OCI-LY1 (cell line): ENCODE measurements at regions not wholly inside any gene's neighbourhood (a gene's known extent, or its start where the extent isn't known, plus 50 kb on each side); places are given as distances from the start of the nearest gene placed in this dataset.

ENCODE experiments used
- H2AFZ ChIP-seq: fragments of 200-600 bp; sonication (generic), shearing (Covaris generic); 2 replicates; pipeline ENCODE4 v1.6.0; 2014; ENCODE audit warnings: antibody characterized with exemption, mild to moderate bottlenecking, low read length
- H3F3A ChIP-seq: fragments of 200-600 bp; sonication (generic), shearing (Covaris generic); 2 replicates; pipeline ENCODE4 v1.6.0; 2014; ENCODE audit warnings: mild to moderate bottlenecking, antibody characterized with exemption, low read length, moderate library complexity; ENCODE audit not compliant: insufficient read depth
- H3K27ac ChIP-seq: fragments of 200-600 bp; sonication (generic); 2 replicates; pipeline ENCODE4 v1.5.1; 2014; ENCODE audit warnings: low read length, mixed run types, mild to moderate bottlenecking, low read depth; ENCODE audit not compliant: poor library complexity, severe bottlenecking
- H3K27me3 ChIP-seq: fragments of 200-600 bp; sonication (generic); 2 replicates; pipeline ENCODE4 v1.6.0; 2014; ENCODE audit warnings: antibody characterized with exemption, mild to moderate bottlenecking, low read length, moderate library complexity; ENCODE audit not compliant: insufficient read depth
- H3K36me3 ChIP-seq: fragments of 200-600 bp; sonication (generic); 2 replicates; pipeline ENCODE4 v1.6.1; 2014; ENCODE audit warnings: mild to moderate bottlenecking, antibody characterized with exemption, low read length, moderate library complexity, mixed read lengths; ENCODE audit not compliant: insufficient read depth
- H3K4me1 ChIP-seq: fragments of 200-600 bp; sonication (generic); 2 replicates; pipeline ENCODE4 v1.5.1; 2014; ENCODE audit warnings: mild to moderate bottlenecking, low read length, moderate library complexity; ENCODE audit not compliant: insufficient read depth, severe bottlenecking
- H3K4me2 ChIP-seq: fragments of 200-600 bp; sonication (generic), shearing (Covaris generic); 2 replicates; pipeline ENCODE4 v1.6.1; 2014; ENCODE audit warnings: low read length
- H3K4me3 ChIP-seq: fragments of 200-600 bp; sonication (generic); 2 replicates; pipeline ENCODE4 v1.5.1; 2014; ENCODE audit warnings: low read length, low read depth, mild to moderate bottlenecking, mixed read lengths; ENCODE audit not compliant: poor library complexity, severe bottlenecking
- H3K79me2 ChIP-seq: fragments of 200-600 bp; shearing (Covaris generic); 2 replicates; pipeline ENCODE4 v1.6.1; 2016; ENCODE audit warnings: mixed run types, low read length, mixed read lengths; ENCODE audit not compliant: insufficient read depth
- H3K9ac ChIP-seq: fragments of 200-600 bp; sonication (generic), shearing (Covaris generic); 2 replicates; pipeline ENCODE4 v1.6.1; 2014; ENCODE audit warnings: mild to moderate bottlenecking, low read length, mixed read lengths
- H3K9me2 ChIP-seq: fragments of 200-600 bp; sonication (generic), shearing (Covaris generic); 2 replicates; pipeline ENCODE4 v1.6.1; 2014; ENCODE audit warnings: low read depth, mild to moderate bottlenecking, low read length, mixed read lengths
- H3K9me3 ChIP-seq: fragments of 200-600 bp; shearing (Covaris generic); 2 replicates; pipeline ENCODE4 v1.6.1; 2014; ENCODE audit warnings: low read length, mixed read lengths
- H4K20me1 ChIP-seq: fragments of 200-600 bp; sonication (generic), shearing (Covaris generic); 2 replicates; pipeline ENCODE4 v1.6.0; 2016; ENCODE audit warnings: mild to moderate bottlenecking, low read length; ENCODE audit not compliant: insufficient read depth
- EZH2 ChIP-seq: fragments of 200-600 bp; sonication (generic), shearing (Covaris generic); IDR thresholded peaks from 2 replicates; pipeline ENCODE4 v1.8.0; 2017; ENCODE audit warnings: borderline replicate concordance, mixed run types, mild to moderate bottlenecking, antibody characterized with exemption, low read length, moderate library complexity, mixed read lengths
- TF ChIP-seq, protein P1 (sequence below): fragments of 200-600 bp; sonication (generic), shearing (Covaris generic); IDR thresholded peaks from 2 replicates; pipeline ENCODE4 v1.5.1; 2017; ENCODE audit warnings: mild to moderate bottlenecking, antibody characterized with exemption, low read length, moderate library complexity, mixed read lengths

DNA sequence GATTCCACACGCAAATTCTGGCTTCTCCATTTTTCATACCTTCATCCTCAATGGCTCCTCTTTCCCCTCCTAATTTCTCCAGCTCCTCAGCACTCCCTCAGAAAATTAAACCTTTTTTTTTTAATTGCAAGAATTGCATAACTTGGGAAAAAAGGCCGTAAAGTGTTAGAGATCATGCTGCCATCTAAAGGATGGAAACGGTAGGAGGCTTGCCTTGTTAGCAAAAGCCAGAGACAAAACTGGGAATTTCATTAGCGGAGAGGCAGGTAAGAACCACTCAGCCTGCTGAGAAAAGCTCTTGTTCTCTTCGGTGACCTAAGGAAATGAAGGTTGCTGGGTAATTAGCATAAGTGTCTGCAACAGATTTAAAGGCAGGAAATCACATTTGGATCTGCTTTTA lies 204.3 kb downstream of the AEBP2 start:
- TF ChIP-seq EZH2 = no peak
- TF ChIP-seq, protein P1, sequence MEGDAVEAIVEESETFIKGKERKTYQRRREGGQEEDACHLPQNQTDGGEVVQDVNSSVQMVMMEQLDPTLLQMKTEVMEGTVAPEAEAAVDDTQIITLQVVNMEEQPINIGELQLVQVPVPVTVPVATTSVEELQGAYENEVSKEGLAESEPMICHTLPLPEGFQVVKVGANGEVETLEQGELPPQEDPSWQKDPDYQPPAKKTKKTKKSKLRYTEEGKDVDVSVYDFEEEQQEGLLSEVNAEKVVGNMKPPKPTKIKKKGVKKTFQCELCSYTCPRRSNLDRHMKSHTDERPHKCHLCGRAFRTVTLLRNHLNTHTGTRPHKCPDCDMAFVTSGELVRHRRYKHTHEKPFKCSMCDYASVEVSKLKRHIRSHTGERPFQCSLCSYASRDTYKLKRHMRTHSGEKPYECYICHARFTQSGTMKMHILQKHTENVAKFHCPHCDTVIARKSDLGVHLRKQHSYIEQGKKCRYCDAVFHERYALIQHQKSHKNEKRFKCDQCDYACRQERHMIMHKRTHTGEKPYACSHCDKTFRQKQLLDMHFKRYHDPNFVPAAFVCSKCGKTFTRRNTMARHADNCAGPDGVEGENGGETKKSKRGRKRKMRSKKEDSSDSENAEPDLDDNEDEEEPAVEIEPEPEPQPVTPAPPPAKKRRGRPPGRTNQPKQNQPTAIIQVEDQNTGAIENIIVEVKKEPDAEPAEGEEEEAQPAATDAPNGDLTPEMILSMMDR = peak; percentile 28; the same call in 1 of the 2 replicates
- no peak overlapping the region for H3K4me3 ChIP-seq
- H3K9me3 ChIP-seq = no peaks in the 10 kb centered on the region
- H3K79me2 ChIP-seq = no peaks in the 10 kb centered on the region
- no peaks in the 10 kb centered on the region for H3K4me1 ChIP-seq
- no peaks in the 10 kb centered on the region for H4K20me1 ChIP-seq
- H3K9me2 ChIP-seq = no peaks in the 10 kb centered on the region
- no peak overlapping the region for H3K27ac ChIP-seq
- H3K4me2 ChIP-seq = no peak overlapping the region
- H2AFZ ChIP-seq = no peak overlapping the region
- H3K36me3 ChIP-seq = no peaks in the 10 kb centered on the region
- H3K9ac ChIP-seq = no peak overlapping the region
- H3F3A ChIP-seq = no peaks in the 10 kb centered on the region
- 0 out of 2 replicates have a peak, but pooled peaks cover 2% of the 10 kb centered on the region for H3K27me3 ChIP-seq

DNA sequence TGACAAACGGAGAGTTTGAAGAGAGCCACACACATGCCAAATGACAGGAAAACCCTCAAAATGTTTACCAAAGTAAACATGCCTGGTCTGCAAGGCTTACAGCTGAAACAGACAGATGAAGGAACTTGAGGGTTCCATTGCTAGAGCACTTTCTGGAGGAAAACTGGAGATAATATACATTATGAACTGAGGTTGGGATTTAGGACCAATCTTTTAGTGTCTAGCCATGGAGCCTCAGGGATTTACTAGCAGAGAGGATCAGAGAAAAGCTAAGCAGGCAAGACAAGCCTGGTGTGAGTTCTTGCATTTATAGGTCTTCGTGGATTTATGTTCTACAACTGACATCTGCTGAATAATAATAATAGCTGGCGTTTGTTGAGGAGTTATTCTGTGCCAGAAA lies 205.3 kb downstream of the AEBP2 start:
- TF ChIP-seq EZH2 = no peak
- TF ChIP-seq, protein P1 = no peak
- Histone ChIP-seq H3K27me3 (no peaks in the 10 kb centered on the region), H3K9me3 (no peaks in the 10 kb centered on the region), H3K4me3 (no peak overlapping the region), H2AFZ (no peak overlapping the region), H3F3A (no peaks in the 10 kb centered on the region), H3K79me2 (no peaks in the 10 kb centered on the region), H3K4me2 (no peak overlapping the region), H3K4me1 (no peaks in the 10 kb centered on the region), H3K36me3 (no peaks in the 10 kb centered on the region), H3K9me2 (no peaks in the 10 kb centered on the region), H3K27ac (no peak overlapping the region), H3K9ac (no peak overlapping the region), H4K20me1 (no peaks in the 10 kb centered on the region)

DNA sequence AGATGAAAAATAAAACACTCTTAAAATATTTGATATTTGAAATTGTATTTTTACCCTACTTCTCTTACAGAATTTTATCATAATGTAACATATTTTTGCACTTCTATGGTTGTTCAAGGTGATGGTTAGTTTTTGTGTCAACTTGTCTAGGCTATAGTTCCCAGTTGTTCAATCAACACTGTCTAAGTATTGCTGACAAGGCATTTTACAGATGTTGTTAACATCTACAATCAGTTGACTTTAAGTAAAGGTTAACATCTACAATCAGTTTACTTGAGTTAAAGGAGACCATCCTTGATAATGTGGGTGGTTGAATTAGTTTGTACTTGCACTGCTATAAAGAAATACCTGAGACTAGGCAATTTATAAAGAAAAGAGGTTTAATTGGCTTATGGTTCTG lies 206.5 kb downstream of the AEBP2 start:
- Histone ChIP-seq H3F3A (no peaks in the 10 kb centered on the region), H3K9me2 (no peaks in the 10 kb centered on the region), H4K20me1 (no peaks in the 10 kb centered on the region), H3K4me2 (no peak overlapping the region), H3K27me3 (no peaks in the 10 kb centered on the region), H3K79me2 (no peaks in the 10 kb centered on the region), H2AFZ (no peak overlapping the region), H3K4me1 (no peaks in the 10 kb centered on the region), H3K36me3 (no peaks in the 10 kb centered on the region), H3K9me3 (no peaks in the 10 kb centered on the region), H3K9ac (no peak overlapping the region), H3K4me3 (no peak overlapping the region), H3K27ac (no peak overlapping the region)
- no peak for TF ChIP-seq EZH2
- TF ChIP-seq, protein P1 = no peak
